ENCODE measurements at regions not wholly inside any gene's neighbourhood (a gene's known extent, or its start where the extent isn't known, plus 50 kb on each side); places are given as distances from the start of the nearest gene placed in this dataset.

DNA sequence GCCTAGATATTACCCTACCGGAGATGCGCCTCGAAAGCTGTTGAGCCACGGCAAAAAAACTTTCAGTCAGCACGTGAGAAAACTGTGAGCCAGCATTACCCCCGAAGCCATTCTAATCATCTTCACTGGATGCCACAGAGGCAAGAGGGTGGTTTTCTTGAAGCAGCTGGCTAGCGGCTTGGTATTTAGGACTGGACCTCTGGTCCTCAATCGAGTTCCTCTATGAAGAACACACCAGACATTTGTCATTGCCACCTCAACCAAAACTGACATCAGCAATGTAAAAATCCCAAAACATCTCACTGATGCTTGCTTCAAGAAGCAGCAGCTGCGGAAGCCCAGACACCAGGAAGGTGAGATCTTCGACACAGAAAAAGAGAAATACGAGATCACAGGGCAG, 52.8 kb upstream of the SLC66A3 start:
- no peak for DNase-seq (ENCODE audit: low spot score)

GRCh38 chr2:11102956-11103860, 52.1 kb upstream of the SLC66A3 start:
- no peak for DNase-seq (ENCODE audit: low spot score)

DNA sequence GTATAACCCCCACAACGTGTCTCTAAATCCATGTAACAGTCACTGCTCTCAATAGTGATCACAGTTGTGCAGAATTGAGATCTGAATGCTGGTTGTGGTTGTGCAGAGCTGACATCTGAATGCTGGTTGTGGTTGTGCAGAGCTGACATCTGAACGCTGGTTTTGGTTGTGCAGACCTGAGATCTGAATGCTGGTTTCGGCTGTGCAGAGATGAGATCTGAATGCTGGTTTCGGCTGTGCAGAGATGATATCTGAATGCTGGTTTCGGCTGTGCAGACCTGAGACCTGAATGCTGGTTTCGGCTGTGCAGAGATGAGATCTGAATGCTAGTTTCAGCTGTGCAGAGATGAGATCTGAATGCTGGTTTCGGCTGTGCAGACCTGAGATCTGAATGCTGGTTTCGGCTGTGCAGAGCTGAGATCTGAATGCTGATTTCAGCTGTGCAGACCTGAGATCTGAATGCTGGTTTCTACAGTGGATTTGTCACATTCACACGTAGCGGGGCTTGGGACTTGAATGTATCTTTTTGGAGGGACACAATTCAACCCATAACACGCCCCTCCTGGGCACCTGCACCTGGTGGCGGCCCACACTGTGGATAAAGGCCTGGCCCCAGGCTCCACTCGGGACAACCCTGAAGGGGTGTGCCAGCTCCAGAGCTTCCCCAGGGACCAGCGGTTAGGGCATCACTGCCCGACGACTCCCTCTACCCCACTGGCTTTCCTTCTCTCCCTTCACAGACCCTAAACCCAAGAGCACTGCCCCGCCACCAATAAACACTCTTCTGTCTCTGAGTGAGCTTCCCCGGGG, 51.1 kb upstream of the SLC66A3 start:
- DNase-seq (ENCODE audit: low spot score) = no peak

GRCh38 chr2:11104794-11105660, 50.2 kb upstream of the SLC66A3 start:
- DNase-seq (ENCODE audit: low spot score) = no peak
